GM19468 (cell line): ENCODE measurements at regions not wholly inside any gene's neighbourhood (a gene's known extent, or its start where the extent isn't known, plus 50 kb on each side); places are given as distances from the start of the nearest gene placed in this dataset.
A peak's percentile ranks its signal among the peaks of the same experiment; 100 is the strongest.
"Not testable (repeated sequence)": the region's sequence is repeated elsewhere in the genome, so short reads cannot be mapped to it uniquely, and the experiment has no call there.

Experiments used
- ATAC-seq: cut with Tn5 transposase; IDR thresholded peaks from one replicate; pipeline ENCODE4 v1.9.1; 2021; ENCODE audit warnings: mild to moderate bottlenecking, moderate library complexity, moderate number of reproducible peaks; ENCODE audit not compliant: unreplicated experiment; ENCODE audit errors: extremely low read depth

- ATAC-seq, result no peak
Measured at GRCh38 chr3:15851735-15852134, 54.0 kb upstream of the ANKRD28 start.

DNA sequence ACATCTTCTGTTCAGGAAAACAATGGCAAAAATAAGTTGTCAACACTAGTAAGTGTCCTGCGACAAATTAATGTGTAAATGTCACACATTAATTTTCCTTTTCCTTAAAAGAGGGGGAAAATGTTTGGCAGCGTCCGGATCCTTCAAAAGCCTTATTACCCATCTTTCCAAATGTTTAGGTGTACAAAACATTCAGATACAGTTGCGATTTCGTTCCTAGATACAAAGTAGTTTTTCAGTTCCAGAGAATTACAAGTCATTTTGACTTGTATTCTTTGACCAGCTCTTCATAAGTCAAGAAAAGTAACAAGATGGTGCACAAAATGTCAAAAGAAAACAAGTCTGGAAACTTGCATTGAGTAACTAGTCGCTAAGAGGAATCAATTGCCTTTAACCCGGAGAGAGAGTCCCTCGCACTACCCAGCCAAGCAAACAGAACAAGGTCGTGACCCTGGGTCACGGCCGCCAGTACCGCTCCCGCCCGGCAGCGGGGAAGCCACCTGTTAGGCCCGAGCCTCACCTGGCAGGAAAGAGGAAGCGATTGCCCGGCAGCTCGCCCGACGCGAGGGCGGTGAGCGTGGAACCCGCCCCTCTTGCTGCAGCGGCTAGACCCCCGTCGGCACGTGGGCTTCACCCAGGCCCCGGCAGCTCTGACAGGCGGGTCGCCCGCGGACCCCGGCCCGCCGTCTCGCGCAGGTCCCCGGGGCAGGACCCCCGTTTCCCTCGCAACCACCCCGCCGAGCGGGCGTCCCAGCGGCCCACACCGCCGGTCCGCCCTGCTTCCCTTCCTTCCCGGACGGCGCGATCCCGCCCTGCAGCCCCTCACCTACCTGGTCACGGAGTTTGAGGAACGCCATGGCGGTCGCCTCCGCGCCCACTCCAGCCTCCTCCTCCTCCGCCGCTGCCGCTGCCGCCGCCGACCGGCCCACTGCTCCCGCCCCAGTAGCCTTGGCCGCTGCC, 61.0 kb upstream of the ANKRD28 start:
- ATAC-seq, result peak; percentile 56

- peak; percentile 70 for ATAC-seq
Measured at GRCh38 chr3:15859507-15860013, 61.8 kb upstream of the ANKRD28 start.

GRCh38 chr3:15860014-15860934, 62.5 kb upstream of the ANKRD28 start:
- ATAC-seq, result peak; percentile 10

GRCh38 chr3:15861163-15861562, 63.4 kb upstream of the ANKRD28 start:
- no peak for ATAC-seq

DNA sequence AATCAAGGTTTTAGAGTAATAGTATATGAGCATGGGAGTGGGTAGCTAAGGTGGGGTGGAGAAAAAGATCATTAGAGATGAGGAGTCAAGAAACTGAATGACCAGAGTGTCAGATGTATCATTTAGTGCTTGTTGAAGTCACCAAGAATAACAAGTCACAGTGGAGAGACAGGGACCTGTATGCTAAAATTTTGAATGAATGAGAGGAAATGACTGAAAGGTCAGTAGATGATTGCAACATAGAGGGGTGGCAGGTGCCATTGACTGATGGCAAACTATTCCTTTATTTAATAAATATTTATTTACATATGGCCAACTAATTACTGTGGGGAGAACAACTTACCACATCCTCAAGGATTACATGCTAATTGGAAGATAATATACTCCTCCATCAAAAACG, 75.0 kb upstream of the ANKRD28 start:
- no peak for ATAC-seq

DNA sequence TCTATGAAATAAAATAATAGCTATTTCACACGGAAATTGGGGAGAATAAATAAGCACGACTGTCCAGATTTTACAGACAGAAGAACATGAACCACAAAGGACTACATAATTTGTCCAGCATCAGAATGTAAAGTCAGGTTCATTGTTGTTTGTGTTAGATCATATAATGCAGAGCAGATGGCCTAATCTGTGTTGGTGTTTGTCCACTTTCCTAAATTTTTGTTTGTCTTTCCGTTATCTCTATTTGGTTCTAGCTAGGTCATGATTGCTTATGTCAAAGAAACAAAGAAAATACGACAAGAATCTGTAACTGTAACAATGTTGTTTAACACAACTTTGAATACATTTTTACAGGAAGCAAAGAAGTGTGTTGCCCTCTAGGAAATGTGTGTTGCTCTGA, 75.6 kb upstream of the ANKRD28 start:
- no peak for ATAC-seq

- no peak for ATAC-seq
Measured at GRCh38 chr3:15875016-15875689, 77.4 kb upstream of the ANKRD28 start.

- no peak for ATAC-seq
Measured at GRCh38 chr3:15876669-15877068, 78.9 kb upstream of the ANKRD28 start.

- no peak for ATAC-seq
Measured at GRCh38 chr3:15877813-15878212, 80.0 kb upstream of the ANKRD28 start.

DNA sequence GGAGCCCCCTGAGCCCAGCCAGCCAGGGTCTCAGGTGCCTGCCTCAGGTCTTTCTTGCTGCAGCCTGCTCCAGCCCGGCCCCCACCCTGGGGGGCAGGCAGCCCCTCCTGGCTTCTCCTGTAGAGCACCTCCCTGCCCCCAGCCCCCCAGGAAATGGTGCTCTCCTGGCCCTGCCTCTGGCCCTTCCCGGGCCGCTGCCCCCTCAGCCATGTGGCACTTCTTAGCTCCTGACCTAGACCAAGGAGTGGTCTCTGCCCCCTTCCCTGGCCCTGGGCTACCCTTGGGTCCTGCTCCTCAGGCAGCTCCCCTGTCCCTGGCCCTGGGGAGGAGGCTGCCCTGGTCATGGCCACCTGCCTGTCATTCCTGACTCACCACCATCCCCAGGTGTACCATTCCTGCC, 82.0 kb upstream of the ANKRD28 start:
- ATAC-seq, result not testable (repeated sequence)

DNA sequence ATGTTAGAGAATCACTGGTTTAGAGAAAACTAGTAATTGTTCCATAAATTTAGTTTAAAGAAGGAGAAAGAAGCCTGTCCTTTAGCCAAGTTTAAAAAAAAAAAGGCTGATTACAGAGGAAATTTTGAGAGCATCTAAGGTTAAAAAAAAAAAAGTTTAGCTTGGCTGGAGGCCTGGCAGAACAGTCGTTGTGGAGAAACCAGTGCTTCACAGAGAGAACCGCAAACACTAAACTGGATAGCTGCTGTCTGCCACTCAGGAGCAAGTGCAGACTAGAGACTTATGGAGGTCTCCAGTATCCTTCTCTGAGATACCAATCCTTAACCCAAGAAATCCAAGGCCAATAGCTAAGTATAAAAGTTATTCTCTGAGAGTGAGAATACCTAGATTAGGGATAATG, 84.8 kb upstream of the ANKRD28 start:
- no peak for ATAC-seq

DNA sequence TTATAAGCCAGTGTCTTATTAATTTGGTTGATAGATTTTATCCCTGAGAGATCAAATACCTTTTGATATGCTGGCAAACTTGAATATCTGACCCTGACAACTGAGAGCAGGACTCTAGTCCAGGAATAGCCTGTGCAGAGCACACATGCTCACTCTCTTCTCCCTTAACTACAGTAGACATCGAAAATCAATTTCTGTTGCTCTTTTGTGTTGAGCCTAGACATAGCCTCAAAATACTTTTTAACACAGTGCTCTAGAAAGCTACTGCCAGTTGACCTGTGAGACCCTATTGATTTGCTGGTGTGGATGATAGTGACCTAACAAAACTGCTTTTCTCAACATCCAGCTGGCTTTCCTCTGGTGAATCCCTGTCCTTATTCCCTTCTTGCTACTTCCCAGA, 86.4 kb upstream of the ANKRD28 start:
- ATAC-seq, result no peak

- ATAC-seq, result no peak
Measured at GRCh38 chr3:15886521-15886920, 88.7 kb upstream of the ANKRD28 start.

DNA sequence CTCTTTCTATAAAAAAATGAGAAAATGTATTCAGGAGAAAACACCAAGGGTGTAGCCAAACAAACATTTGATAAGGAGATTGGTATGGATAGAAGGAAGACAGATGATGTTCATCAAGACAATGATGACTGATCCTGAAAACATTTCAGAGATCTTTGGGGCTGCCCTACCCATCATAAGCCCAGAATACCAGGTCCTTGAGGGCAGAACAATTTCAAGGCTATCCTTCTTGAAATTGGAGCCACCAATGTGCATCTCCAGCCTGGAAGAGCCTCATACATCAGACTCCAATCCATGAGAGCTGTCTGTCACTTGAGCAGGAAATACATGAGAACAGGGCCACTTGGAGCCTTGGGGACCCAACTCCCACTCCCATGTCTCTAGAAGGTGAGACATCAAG, 89.5 kb upstream of the ANKRD28 start:
- no peak for ATAC-seq

- no peak for ATAC-seq
Measured at GRCh38 chr3:15889936-15890335, 92.2 kb upstream of the ANKRD28 start.

DNA sequence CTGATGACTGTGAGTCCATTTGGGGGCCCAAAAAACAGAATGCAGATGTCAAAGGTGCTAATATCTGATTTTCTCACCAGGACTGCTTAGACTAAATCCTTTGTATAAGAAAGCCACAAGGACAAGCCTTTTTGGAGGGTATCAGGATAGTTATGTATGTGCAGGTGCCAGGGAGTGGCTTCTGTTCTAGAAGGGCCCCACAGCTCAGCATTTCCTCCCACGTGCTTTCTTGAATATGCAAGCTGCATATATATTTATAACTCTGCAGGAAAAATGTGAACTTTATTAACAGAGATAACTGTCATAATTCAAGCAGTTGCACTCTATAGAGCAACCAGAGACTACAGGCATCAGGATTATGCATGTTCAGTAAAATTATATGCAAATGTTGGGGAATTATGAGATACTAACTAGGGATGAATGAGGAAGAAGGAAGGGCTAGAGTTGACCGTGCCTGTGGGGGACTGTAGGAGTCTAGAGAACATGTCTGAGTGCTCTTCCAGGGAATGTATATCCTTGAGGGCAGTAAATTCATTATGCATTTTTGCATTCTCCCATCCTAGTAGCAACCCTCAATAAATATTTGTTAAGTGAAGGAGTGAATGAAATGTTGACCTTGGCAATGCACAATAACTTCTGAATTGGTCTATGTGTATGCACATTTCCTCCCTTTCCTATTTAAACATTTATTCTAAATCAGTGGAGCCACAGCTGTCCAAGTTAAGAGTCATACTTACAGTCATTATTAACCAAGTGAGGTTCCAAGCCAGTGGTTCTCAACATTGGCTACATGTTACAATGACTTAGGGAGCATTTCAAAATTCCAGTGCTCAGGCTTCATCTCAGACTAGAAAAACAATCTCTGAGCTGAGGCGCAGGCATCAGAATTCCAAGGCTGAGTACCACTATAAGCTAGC, 94.8 kb upstream of the ANKRD28 start:
- no peak for ATAC-seq

- no peak for ATAC-seq
Measured at GRCh38 chr3:15894382-15894781, 96.6 kb upstream of the ANKRD28 start.

- no peak for ATAC-seq
Measured at GRCh38 chr3:15896500-15896899, 98.7 kb upstream of the ANKRD28 start.
